Right cardiac atrium (tissue), 5 donors: ENCODE measurements at regions not wholly inside any gene's neighbourhood (a gene's known extent, or its start where the extent isn't known, plus 50 kb on each side); places are given as distances from the start of the nearest gene placed in this dataset.

Source experiments
- ATAC-seq, 2 donors: fragments of 200-7000 bp; cut with Tn5 transposase; one replicate each; pipeline versions ENCODE4 v1.8.0 to v1.9.1; 2020; ENCODE audit warnings: moderate library complexity in 2 of 2, mild to moderate bottlenecking in 1 of 2
- DNase-seq, 3 donors: peaks; one replicate each; pipeline ENCODE4 v3.0.0-alpha.2; 2020
- H3K27ac ChIP-seq: one replicate; pipeline ENCODE4 v1.5.1; 2013; ENCODE audit warnings: mild to moderate bottlenecking, low read length, control low read depth, moderate library complexity
- H3K27me3 ChIP-seq: one replicate; pipeline ENCODE4 v1.6.1; 2013; ENCODE audit not compliant: control insufficient read depth, insufficient read depth
- H3K4me1 ChIP-seq: one replicate; pipeline ENCODE4 v1.6.1; 2013; ENCODE audit warnings: low read length; ENCODE audit not compliant: control insufficient read depth, insufficient read depth
- H3K4me3 ChIP-seq: one replicate; pipeline ENCODE4 v1.5.1; 2013; ENCODE audit warnings: low read length, control low read depth
- H3K9me3 ChIP-seq: one replicate; pipeline ENCODE4 v1.6.1; 2013; ENCODE audit warnings: low read length; ENCODE audit not compliant: control insufficient read depth
- WGBS: extraction: QIAGEN DNeasy Blood & Tissue Kit; methylation state at CpG from one replicate; pipeline ENCODE4 v1.1.7; 2013; 5-methylcytosine and 5-hydroxymethylcytosine counted together
- intact Hi-C, 4 donors: fragments of 100-400 bp; cut with DNase I; formaldehyde crosslinking; loops; one replicate each; pipeline versions ENCODE4 v1.11.0 to v1.14.0; 2022 to 2023
- donor health status: healthy with polysubstance abuse.
- donor health status: DM: no; HTN: yes; CAD: no.
- donor health status: DM: no; HTN: no; CAD: no.
- donor health status: DM: no; HTN: yes; CAD: no; lungs with severe emphysema.
- donor health status: DM: yes; HTN: yes; CAD: no.

- H3K27me3 ChIP-seq: no peaks in the 10 kb centered on the region
- no peaks in the 10 kb centered on the region for H3K4me1 ChIP-seq
- WGBS: 61% methylated on average over 2 of the region's 2 CpGs
- no peak overlapping the region for H3K27ac ChIP-seq
- H3K9me3 ChIP-seq: no peaks in the 10 kb centered on the region
- intact Hi-C loops: loop anchor here in 2 of 4 donors (10.0 kb wide), 2 partner anchors 125 to 145 kb away; partner anchors contain the start of gene ACSL4 (in 1 of the 2)
- no peak overlapping the region for H3K4me3 ChIP-seq
- DNase-seq (no peak), ATAC-seq (no peak)
Observed at GRCh38 chrX:109859651-109860050, 126.6 kb upstream of the ACSL4 start.

DNA sequence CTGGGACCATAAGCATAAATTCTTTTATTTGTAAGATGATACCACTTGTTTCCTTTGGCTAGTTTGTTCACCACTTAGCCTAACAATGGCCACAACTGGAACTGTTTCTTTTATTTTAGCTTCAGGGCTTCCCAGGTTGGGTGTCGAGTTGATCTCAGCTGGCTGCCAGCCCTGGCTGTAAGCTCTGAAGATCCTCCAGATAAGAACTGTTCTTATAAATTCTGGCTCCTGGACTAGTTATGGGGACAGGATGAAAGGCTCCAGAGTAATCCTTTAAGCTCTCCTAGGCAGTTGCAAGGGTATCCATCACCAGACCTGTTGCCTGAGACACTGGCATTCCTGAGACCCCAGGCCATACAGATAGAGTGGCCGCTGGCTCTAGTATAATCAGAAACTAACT lies 129.4 kb upstream of the ACSL4 start:
- intact Hi-C loops: no loop called here
- no peak for ATAC-seq
- H3K4me1 ChIP-seq: no peaks in the 10 kb centered on the region
- WGBS: 47% methylated on average over 2 of the region's 2 CpGs
- H3K9me3 ChIP-seq: no peaks in the 10 kb centered on the region
- DNase-seq: no peak
- no peaks in the 10 kb centered on the region for H3K27me3 ChIP-seq
- H3K4me3 ChIP-seq: no peak overlapping the region
- no peak overlapping the region for H3K27ac ChIP-seq

DNA sequence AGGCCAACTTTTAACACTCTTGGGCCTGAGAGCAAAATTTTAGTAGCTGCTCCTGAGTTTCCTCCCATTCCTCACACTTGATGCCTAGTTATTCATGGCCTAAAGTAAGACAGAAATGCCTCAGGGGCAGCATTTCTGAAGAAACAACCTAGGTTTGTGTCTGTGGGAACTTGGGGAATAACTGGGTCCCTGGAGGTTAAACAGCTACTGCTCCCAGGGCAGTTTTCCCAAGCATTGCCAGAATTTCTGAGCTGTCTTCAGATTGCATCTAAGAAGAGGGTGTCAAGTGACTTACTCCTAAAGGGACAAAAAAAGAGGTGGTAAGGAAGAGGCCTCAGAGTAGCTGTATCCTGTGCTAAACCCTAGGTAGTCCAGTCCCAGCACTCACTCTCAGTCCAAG lies 130.8 kb upstream of the ACSL4 start:
- Histone ChIP-seq H3K27ac (no peak overlapping the region), H3K4me1 (no peaks in the 10 kb centered on the region), H3K27me3 (no peaks in the 10 kb centered on the region), H3K9me3 (no peaks in the 10 kb centered on the region), H3K4me3 (no peak overlapping the region)
- intact Hi-C loops: no loop called here
- no peak for DNase-seq
- no peak for ATAC-seq

GRCh38 chrX:109871121-109871888 lies 131.6 kb upstream of the TMEM164 start:
- intact Hi-C loops: no loop called here
- H3K27me3 ChIP-seq: no peaks in the 10 kb centered on the region
- 82% methylated on average over 4 of the region's 4 CpGs for WGBS

GRCh38 chrX:109872021-109872732 lies 130.7 kb upstream of the TMEM164 start:
- intact Hi-C loops: no loop called here
- Histone ChIP-seq H3K27ac (no peak overlapping the region), H3K27me3 (no peaks in the 10 kb centered on the region), H3K4me1 (no peaks in the 10 kb centered on the region), H3K4me3 (no peak overlapping the region), H3K9me3 (no peaks in the 10 kb centered on the region)
- 52% methylated on average over 4 of the region's 4 CpGs for WGBS
- DNase-seq (peak in 1 of 3 donors; percentile 28), ATAC-seq (peak in 1 of 2 donors; percentile 57)

More at GRCh38 chrX:109871121-109871888, 131.6 kb upstream of the TMEM164 start:
- H3K9me3 ChIP-seq: no peaks in the 10 kb centered on the region
- H3K27ac ChIP-seq: no peak overlapping the region
- ATAC-seq (no peak), DNase-seq (no peak)
- no peaks in the 10 kb centered on the region for H3K4me1 ChIP-seq
- H3K4me3 ChIP-seq: no peak overlapping the region

DNA sequence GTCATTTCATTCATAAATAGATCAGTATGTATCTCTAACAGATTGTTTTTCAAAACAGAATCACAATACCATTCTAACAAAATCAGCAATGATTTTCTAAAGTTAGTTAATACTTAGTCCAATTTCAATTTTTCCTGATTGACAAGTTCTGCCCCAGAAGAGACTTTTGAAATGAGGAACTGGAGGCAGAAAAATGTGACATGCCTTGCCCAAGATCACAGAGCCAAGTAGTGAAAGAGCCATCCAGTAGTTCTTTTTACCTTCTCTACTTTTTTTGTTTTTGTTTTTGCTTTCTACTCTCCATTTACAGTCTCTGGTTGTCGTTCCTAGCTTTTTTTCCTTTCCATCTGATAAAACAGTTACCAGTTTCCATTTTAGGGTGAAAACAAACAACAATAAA lies 129.3 kb upstream of the TMEM164 start:
- no peak overlapping the region for H3K4me3 ChIP-seq
- no peaks in the 10 kb centered on the region for H3K27me3 ChIP-seq
- no peaks in the 10 kb centered on the region for H3K4me1 ChIP-seq
- H3K27ac ChIP-seq: no peak overlapping the region
- intact Hi-C loops: no loop called here
- DNase-seq (no peak), ATAC-seq (no peak)
- H3K9me3 ChIP-seq: no peaks in the 10 kb centered on the region
- 56% methylated on average over 1 of the region's 1 CpG for WGBS

DNA sequence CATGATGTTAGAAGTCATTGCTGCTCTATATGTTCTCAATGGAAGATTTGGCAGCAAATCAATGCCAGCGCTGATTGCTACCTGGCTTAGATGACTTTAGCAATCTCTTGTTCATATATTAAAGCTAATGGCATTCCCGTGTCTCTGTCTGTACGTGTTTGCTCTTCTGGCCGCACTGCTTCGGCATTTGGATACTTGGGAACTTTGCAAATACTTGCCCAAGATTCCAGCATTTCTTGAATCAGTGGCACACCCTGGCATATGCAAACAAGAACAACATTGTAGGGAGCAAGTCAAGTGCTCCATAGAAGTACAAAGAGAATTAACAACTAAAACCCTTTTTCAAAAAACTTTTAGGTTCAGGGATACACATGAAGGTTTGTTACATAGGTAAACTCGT lies 128.9 kb upstream of the TMEM164 start:
- WGBS: 87% methylated on average over 6 of the region's 6 CpGs
- DNase-seq (no peak), ATAC-seq (no peak)
- Histone ChIP-seq H3K27me3 (no peaks in the 10 kb centered on the region), H3K9me3 (no peaks in the 10 kb centered on the region), H3K27ac (no peak overlapping the region), H3K4me1 (no peaks in the 10 kb centered on the region), H3K4me3 (no peak overlapping the region)
- intact Hi-C loops: no loop called here

DNA sequence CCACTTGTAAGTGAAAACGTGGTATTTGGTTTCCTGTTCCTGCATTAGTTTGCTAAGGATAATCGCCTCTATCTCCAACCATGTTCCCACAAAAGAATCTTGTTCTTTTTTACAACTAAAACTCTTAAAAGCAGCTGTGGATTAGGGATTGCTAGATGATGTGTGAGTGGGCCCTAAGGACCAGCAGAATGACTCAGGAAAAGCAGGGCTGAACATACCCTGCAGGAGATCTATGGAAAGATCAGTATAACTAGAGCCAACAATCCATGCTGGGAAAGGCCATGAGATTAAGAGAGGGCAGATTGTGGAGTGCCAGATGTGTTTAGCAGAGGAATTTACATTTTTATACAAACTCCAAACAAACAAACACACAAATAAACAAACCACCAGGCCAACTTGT lies 128.4 kb upstream of the TMEM164 start:
- DNase-seq: no peak
- no peaks in the 10 kb centered on the region for H3K27me3 ChIP-seq
- H3K4me1 ChIP-seq: no peaks in the 10 kb centered on the region
- no peak for ATAC-seq
- intact Hi-C loops: no loop called here
- no peak overlapping the region for H3K4me3 ChIP-seq
- WGBS: 44% methylated on average over 2 of the region's 2 CpGs
- no peak overlapping the region for H3K27ac ChIP-seq
- no peaks in the 10 kb centered on the region for H3K9me3 ChIP-seq

- intact Hi-C loops: no loop called here
- Histone ChIP-seq H3K9me3 (no peaks in the 10 kb centered on the region), H3K4me3 (no peak overlapping the region), H3K27ac (no peak overlapping the region), H3K4me1 (no peaks in the 10 kb centered on the region), H3K27me3 (no peaks in the 10 kb centered on the region)
- WGBS: 97% methylated on average over 30 of the region's 30 CpGs
- ATAC-seq: no peak
- no peak for DNase-seq
Observed at GRCh38 chrX:109875831-109876230, 127.1 kb upstream of the TMEM164 start.

- Histone ChIP-seq H3K27ac (no peak overlapping the region), H3K9me3 (no peaks in the 10 kb centered on the region), H3K4me1 (no peaks in the 10 kb centered on the region), H3K4me3 (no peak overlapping the region), H3K27me3 (no peaks in the 10 kb centered on the region)
- intact Hi-C loops: no loop called here
- DNase-seq: no peak
- WGBS: 71% methylated on average over 2 of the region's 2 CpGs
- no peak for ATAC-seq
Observed at GRCh38 chrX:109878236-109878635, 124.7 kb upstream of the TMEM164 start.

- Histone ChIP-seq H3K27ac (no peak overlapping the region), H3K27me3 (no peaks in the 10 kb centered on the region), H3K4me3 (no peak overlapping the region), H3K4me1 (no peaks in the 10 kb centered on the region), H3K9me3 (no peaks in the 10 kb centered on the region)
- 79% methylated on average over 2 of the region's 2 CpGs for WGBS
- ATAC-seq (no peak), DNase-seq (no peak)
- intact Hi-C loops: no loop called here
Observed at GRCh38 chrX:109879991-109880390, 122.9 kb upstream of the TMEM164 start.
